Neuronal stem cell (in vitro differentiated cells): ENCODE measurements at regions not wholly inside any gene's neighbourhood (a gene's known extent, or its start where the extent isn't known, plus 50 kb on each side); places are given as distances from the start of the nearest gene placed in this dataset.
A peak's percentile ranks its signal among the peaks of the same experiment; 100 is the strongest.

Source experiments
- DNase-seq: peaks from one replicate; pipeline ENCODE4 v3.0.0-alpha.2; 2013; ENCODE audit warnings: low spot score
- H2AFZ ChIP-seq: one replicate; pipeline ENCODE4 v1.6.1; 2013; ENCODE audit warnings: mild to moderate bottlenecking, low read length, inconsistent platforms
- H2AK5ac ChIP-seq: 2 replicates; pipeline ENCODE4 v1.6.1; 2013; ENCODE audit warnings: low read depth, mild to moderate bottlenecking, inconsistent platforms, low read length, moderate library complexity, mixed read lengths
- H2BK120ac ChIP-seq: 2 replicates; pipeline ENCODE4 v1.6.1; 2013; ENCODE audit warnings: low read depth, mild to moderate bottlenecking, inconsistent platforms, low read length, moderate library complexity, mixed read lengths
- H2BK12ac ChIP-seq: one replicate; pipeline ENCODE4 v1.6.1; 2013; ENCODE audit warnings: low read length, inconsistent platforms
- H2BK15ac ChIP-seq: 2 replicates; pipeline ENCODE4 v1.6.1; 2013; ENCODE audit warnings: mild to moderate bottlenecking, low read length, inconsistent platforms, mixed read lengths
- H2BK5ac ChIP-seq: one replicate; pipeline ENCODE4 v1.6.1; 2013; ENCODE audit warnings: inconsistent platforms, mild to moderate bottlenecking, low read length, moderate library complexity
- H3K14ac ChIP-seq: one replicate; pipeline ENCODE4 v1.6.1; 2013; ENCODE audit warnings: low read length, inconsistent platforms
- H3K18ac ChIP-seq: 2 replicates; pipeline ENCODE4 v1.6.1; 2013; ENCODE audit warnings: low read length, inconsistent platforms
- H3K23ac ChIP-seq: 2 replicates; pipeline ENCODE4 v1.6.1; 2013; ENCODE audit warnings: low read depth, mild to moderate bottlenecking, mixed read lengths, low read length, inconsistent platforms; ENCODE audit not compliant: poor library complexity
- H3K27ac ChIP-seq: replicated peaks from 3 replicates; pipeline ENCODE4 v1.5.1; 2013; ENCODE audit warnings: low read length, inconsistent platforms
- H3K27me3 ChIP-seq, 3 experiments: 2 replicates each; pipeline ENCODE4 v1.6.1; 2013; ENCODE audit warnings: low read length in 3 of 3, mild to moderate bottlenecking in 2 of 3, inconsistent platforms in 1 of 3, low read depth in 1 of 3, mixed read lengths in 1 of 3, moderate library complexity in 1 of 3; ENCODE audit not compliant: control insufficient read depth in 3 of 3, insufficient read depth in 3 of 3
- H3K36me3 ChIP-seq, 2 donors: replicated peaks in 1 of 2; 2 replicates each; pipeline ENCODE4 v1.6.1; 2013; ENCODE audit warnings: low read length in 2 of 2; ENCODE audit not compliant: control insufficient read depth in 2 of 2, insufficient read depth in 2 of 2
- H3K4ac ChIP-seq: 2 replicates; pipeline ENCODE4 v1.6.1; 2013; ENCODE audit warnings: inconsistent platforms, mild to moderate bottlenecking, low read length, moderate library complexity
- H3K4me1 ChIP-seq, 2 donors: 1 replicate in 1 of 2; 2 replicates in 1 of 2; pipeline ENCODE4 v1.6.1; 2013; ENCODE audit warnings: low read length in 2 of 2, low read depth in 1 of 2; ENCODE audit not compliant: control insufficient read depth in 2 of 2, insufficient read depth in 1 of 2
- H3K4me2 ChIP-seq: one replicate; pipeline ENCODE4 v1.6.1; 2013; ENCODE audit warnings: mild to moderate bottlenecking, low read length, inconsistent platforms; ENCODE audit not compliant: insufficient read depth, poor library complexity, severe bottlenecking
- H3K4me3 ChIP-seq, 2 donors: 2 replicates each; pipeline ENCODE4 v1.5.1; 2013; ENCODE audit warnings: low read length in 2 of 2, mild to moderate bottlenecking in 2 of 2, inconsistent platforms in 1 of 2, moderate library complexity in 1 of 2
- H3K79me1 ChIP-seq: one replicate; pipeline ENCODE4 v1.6.1; 2013; ENCODE audit warnings: low read depth, mild to moderate bottlenecking, inconsistent platforms, low read length, moderate library complexity
- H3K9ac ChIP-seq: one replicate; pipeline ENCODE4 v1.6.1; 2013; ENCODE audit warnings: mild to moderate bottlenecking, low read depth, low read length, inconsistent platforms; ENCODE audit not compliant: poor library complexity
- H3K9me3 ChIP-seq, 2 donors: replicated peaks in 1 of 2; 2 replicates each; pipeline versions ENCODE3 to v1.6.1; 2013; ENCODE audit warnings: low read length in 2 of 2, mild to moderate bottlenecking in 2 of 2, inconsistent platforms in 1 of 2, low read depth in 1 of 2, mixed read lengths in 1 of 2, moderate library complexity in 1 of 2; ENCODE audit not compliant: control insufficient read depth in 2 of 2, insufficient read depth in 1 of 2
- H4K8ac ChIP-seq: one replicate; pipeline ENCODE4 v1.6.1; 2013; ENCODE audit warnings: low read depth, mild to moderate bottlenecking, inconsistent platforms, low read length, moderate library complexity
- H4K91ac ChIP-seq: one replicate; pipeline ENCODE4 v1.6.1; 2013; ENCODE audit warnings: low read length, low read depth, mild to moderate bottlenecking, inconsistent platforms; ENCODE audit not compliant: poor library complexity
- WGBS, 2 donors: extraction: QIAGEN DNeasy Blood & Tissue Kit; methylation state at CpG; one replicate each; pipeline ENCODE4 v1.1.7; 2013; ENCODE audit warnings: missing lambda C conversion rate in 2 of 2, mixed read lengths in 1 of 2; ENCODE audit not compliant: insufficient read length in 2 of 2, insufficient replicate concordance in 1 of 2; ENCODE audit errors: extremely low coverage in 2 of 2; 5-methylcytosine and 5-hydroxymethylcytosine counted together

- H3K79me1 ChIP-seq: no peaks in the 10 kb centered on the region
- peak overlapping the region; percentile 49 for H3K18ac ChIP-seq
- no peak for DNase-seq
These were observed 74.9 kb upstream of the ARL4C start for GRCh38 chr2:234571620-234572407.

GRCh38 chr2:234570476-234570875 lies 73.6 kb upstream of the ARL4C start:
- no peak overlapping the region for H2BK12ac ChIP-seq
- no peaks in the 10 kb centered on the region for H3K36me3 ChIP-seq
- H3K14ac ChIP-seq: no peak overlapping the region
- H3K27me3 ChIP-seq: no peaks in the 10 kb centered on the region
- H2AK5ac ChIP-seq: no peak overlapping the region
- no peak overlapping the region for H4K8ac ChIP-seq
- no peak overlapping the region for H3K27ac ChIP-seq
- no peak overlapping the region for H2BK120ac ChIP-seq
- no peak overlapping the region for H3K18ac ChIP-seq
- WGBS, 2 donors: no CpG with 5 or more reads among the region's 7 CpGs
- H3K4ac ChIP-seq: no peak overlapping the region
- no peak overlapping the region for H2BK15ac ChIP-seq
- no peak overlapping the region for H3K4me3 ChIP-seq
- H2AFZ ChIP-seq: no peak overlapping the region
- H3K23ac ChIP-seq: no peak overlapping the region
- H3K4me2 ChIP-seq: no peak overlapping the region
- peaks cover 10 to 19% of the 10 kb centered on the region in 2 donors for H3K4me1 ChIP-seq
- DNase-seq: no peak
- no peaks in the 10 kb centered on the region for H3K9me3 ChIP-seq
- H3K9ac ChIP-seq: no peak overlapping the region
- no peak overlapping the region for H2BK5ac ChIP-seq
- H4K91ac ChIP-seq: no peak overlapping the region
- no peaks in the 10 kb centered on the region for H3K79me1 ChIP-seq

More at GRCh38 chr2:234571620-234572407, 74.9 kb upstream of the ARL4C start:
- H3K4ac ChIP-seq: no peak overlapping the region
- H3K36me3 ChIP-seq: no peaks in the 10 kb centered on the region
- H2BK5ac ChIP-seq: no peak overlapping the region
- no peak overlapping the region for H4K91ac ChIP-seq
- no peak overlapping the region for H3K9ac ChIP-seq
- no peak overlapping the region for H3K4me2 ChIP-seq
- no peak overlapping the region for H2BK120ac ChIP-seq
- H2BK15ac ChIP-seq: no peak overlapping the region
- H2AFZ ChIP-seq: no peak overlapping the region
- no peak overlapping the region for H3K23ac ChIP-seq
- WGBS, 2 donors: no CpG with 5 or more reads among the region's 9 CpGs
- H3K27ac ChIP-seq: no peak overlapping the region
- no peak overlapping the region for H3K14ac ChIP-seq
- H3K27me3 ChIP-seq: no peaks in the 10 kb centered on the region
- H3K9me3 ChIP-seq: no peaks in the 10 kb centered on the region
- no peak overlapping the region for H3K4me3 ChIP-seq
- H3K4me1 ChIP-seq: peaks cover 5 to 7% of the 10 kb centered on the region in 2 donors
- no peak overlapping the region for H4K8ac ChIP-seq
- H2BK12ac ChIP-seq: no peak overlapping the region
- H2AK5ac ChIP-seq: no peak overlapping the region

DNA sequence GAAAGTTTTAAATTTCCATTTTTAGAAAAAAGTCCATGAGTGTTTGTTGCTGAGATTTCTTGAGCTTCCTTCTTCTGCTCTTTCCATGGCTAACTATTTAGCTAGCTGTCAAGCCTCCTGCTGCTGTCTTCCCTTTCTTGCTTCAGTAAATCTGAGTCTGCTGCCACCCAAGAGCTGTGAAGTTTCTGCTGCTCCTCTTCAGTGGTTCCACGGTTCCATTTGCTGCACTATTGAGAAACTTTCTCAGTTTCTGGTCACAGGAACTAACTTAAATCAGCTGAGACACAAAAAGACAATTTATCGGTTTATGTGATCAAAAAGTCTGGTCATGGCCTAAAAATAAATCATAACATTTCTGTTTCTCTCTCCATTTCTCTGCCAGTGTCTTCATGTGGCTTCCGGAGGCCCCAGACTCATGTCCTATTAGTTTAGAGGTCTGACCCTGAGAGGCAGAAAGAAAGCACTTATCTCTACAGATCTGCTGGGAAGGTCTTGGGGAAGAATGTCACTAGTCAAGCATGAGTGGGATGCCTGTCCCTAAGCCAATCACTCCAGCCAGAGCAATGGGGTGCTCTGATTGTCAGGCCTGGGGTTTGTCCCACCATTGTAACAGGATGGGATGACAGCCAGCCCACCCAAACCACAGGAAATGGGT lies 73.0 kb upstream of the ARL4C start:
- no peak overlapping the region for H2BK12ac ChIP-seq
- no peak overlapping the region for H2BK5ac ChIP-seq
- no peak overlapping the region for H4K8ac ChIP-seq
- no peak overlapping the region for H3K14ac ChIP-seq
- H3K4me1 ChIP-seq: peaks cover 13 to 24% of the 10 kb centered on the region in 2 donors
- H3K9ac ChIP-seq: no peak overlapping the region
- WGBS, 2 donors: no CpG with 5 or more reads among the region's 3 CpGs
- no peak overlapping the region for H3K4me2 ChIP-seq
- H3K18ac ChIP-seq: no peak overlapping the region
- no peak overlapping the region for H2AFZ ChIP-seq
- H3K79me1 ChIP-seq: no peaks in the 10 kb centered on the region
- H2AK5ac ChIP-seq: no peak overlapping the region
- no peak overlapping the region for H3K4me3 ChIP-seq
- H3K36me3 ChIP-seq: no peaks in the 10 kb centered on the region
- H2BK120ac ChIP-seq: no peak overlapping the region
- no peak for DNase-seq
- H3K23ac ChIP-seq: no peak overlapping the region
- H3K27me3 ChIP-seq: no peaks in the 10 kb centered on the region
- no peak overlapping the region for H2BK15ac ChIP-seq
- no peak overlapping the region for H4K91ac ChIP-seq
- H3K4ac ChIP-seq: no peak overlapping the region
- no peaks in the 10 kb centered on the region for H3K9me3 ChIP-seq
- no peak overlapping the region for H3K27ac ChIP-seq

DNA sequence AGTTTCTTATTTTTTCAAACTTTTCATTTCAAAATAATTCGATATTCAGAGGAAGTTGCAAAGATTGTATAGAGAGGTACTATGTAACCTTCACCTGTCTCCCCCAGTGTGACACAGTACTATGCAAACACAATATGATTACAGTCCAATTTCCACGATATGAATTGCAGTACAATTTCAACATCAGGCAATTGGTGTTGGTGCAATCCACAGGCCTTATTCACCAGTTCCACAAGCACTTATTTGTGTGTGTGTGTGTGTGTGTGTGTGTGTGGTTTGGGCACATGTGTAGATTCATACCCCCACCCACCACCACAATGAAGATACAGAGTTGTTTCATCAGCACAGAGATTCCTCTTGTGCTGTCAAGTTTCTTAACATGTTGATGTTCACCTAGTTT lies 69.7 kb upstream of the ARL4C start:
- Histone ChIP-seq H3K27ac (no peak overlapping the region), H2AFZ (peak overlapping the region; percentile 36), H4K8ac (no peak overlapping the region)

More for the DNA sequence above, 69.7 kb upstream of the ARL4C start:
- Histone ChIP-seq H3K9me3 (peaks cover 0 to 2% of the 10 kb centered on the region in 2 donors), H3K79me1 (no peaks in the 10 kb centered on the region), H3K4me2 (no peak overlapping the region), H2AK5ac (no peak overlapping the region), H2BK12ac (no peak overlapping the region), H2BK15ac (no peak overlapping the region), H3K14ac (no peak overlapping the region), H3K9ac (no peak overlapping the region), H3K27me3 (no peaks in the 10 kb centered on the region), H3K4me1 (peaks cover 14 to 26% of the 10 kb centered on the region in 2 donors), H3K23ac (no peak overlapping the region), H2BK120ac (no peak overlapping the region), H2BK5ac (no peak overlapping the region), H3K18ac (no peak overlapping the region), H3K4me3 (no peak overlapping the region), H4K91ac (no peak overlapping the region), H3K4ac (no peak overlapping the region), H3K36me3 (no peaks in the 10 kb centered on the region)
- no CpG with 5 or more reads among the region's 2 CpGs for WGBS, 2 donors
- no peak for DNase-seq
